ENCODE measurements at regions not wholly inside any gene's neighbourhood (a gene's known extent, or its start where the extent isn't known, plus 50 kb on each side); places are given as distances from the start of the nearest gene placed in this dataset.

- DNase-seq, result no peak
Observed at GRCh38 chr4:1472911-1473518, 66.8 kb upstream of the NKX1-1 start.

- DNase-seq, result no peak
Observed at GRCh38 chr4:1472148-1472797, 66.0 kb upstream of the NKX1-1 start.

- no peak for DNase-seq
Observed at GRCh38 chr4:1471443-1472147, 65.4 kb upstream of the NKX1-1 start.

- no peak for DNase-seq
Observed at GRCh38 chr4:1470816-1471442, 64.7 kb upstream of the NKX1-1 start.

- DNase-seq, result no peak
Observed at GRCh38 chr4:1470393-1470670, 64.1 kb upstream of the NKX1-1 start.

GRCh38 chr4:1469607-1470392, 63.6 kb upstream of the NKX1-1 start:
- DNase-seq, result no peak

GRCh38 chr4:1469043-1469442, 62.8 kb upstream of the NKX1-1 start:
- DNase-seq, result no peak

- DNase-seq, result no peak
Observed at GRCh38 chr4:1467581-1468458, 61.6 kb upstream of the NKX1-1 start.

- no peak for DNase-seq
Observed at GRCh38 chr4:1466863-1467165, 60.6 kb upstream of the NKX1-1 start.

GRCh38 chr4:1466034-1466862, 60.0 kb upstream of the NKX1-1 start:
- DNase-seq, result no peak

- DNase-seq, result no peak
Observed at GRCh38 chr4:1465173-1466033, 59.2 kb upstream of the NKX1-1 start.

GRCh38 chr4:1464581-1465171, 58.4 kb upstream of the NKX1-1 start:
- DNase-seq, result no peak

GRCh38 chr4:1463927-1464540, 57.8 kb upstream of the NKX1-1 start:
- no peak for DNase-seq

GRCh38 chr4:1463088-1463926, 57.1 kb upstream of the NKX1-1 start:
- DNase-seq, result no peak

GRCh38 chr4:1462768-1463075, 56.5 kb upstream of the NKX1-1 start:
- DNase-seq, result no peak

GRCh38 chr4:1462009-1462767, 55.9 kb upstream of the NKX1-1 start:
- DNase-seq, result no peak

- DNase-seq, result no peak
Observed at GRCh38 chr4:1460967-1461868, 55.0 kb upstream of the NKX1-1 start.

Measured in KG1 (cell line).